HL-60 (cell line): ENCODE measurements at regions not wholly inside any gene's neighbourhood (a gene's known extent, or its start where the extent isn't known, plus 50 kb on each side); places are given as distances from the start of the nearest gene placed in this dataset.
"Not testable (repeated sequence)": the region's sequence is repeated elsewhere in the genome, so short reads cannot be mapped to it uniquely, and the experiment has no call there.

Experiments
- DNase-seq, 2 experiments: peaks; one replicate each; pipeline ENCODE4 v3.0.0-alpha.2; 2010 to 2020; ENCODE audit warnings: low read depth in 1 of 2, low spot score in 1 of 2
- H3K27ac ChIP-seq: fragments of 250-450 bp; sonication (Bioruptor Pico); replicated peaks from 2 replicates; pipeline ENCODE4 v1.5.1; 2020; ENCODE audit warnings: mild to moderate bottlenecking, moderate library complexity
- H3K27me3 ChIP-seq: fragments of 250-450 bp; sonication (Bioruptor Pico); 2 replicates; pipeline ENCODE4 v1.5.1; 2021; ENCODE audit warnings: mild to moderate bottlenecking, moderate library complexity; ENCODE audit not compliant: insufficient read depth, poor library complexity, severe bottlenecking
- H3K4me3 ChIP-seq: replicated peaks from 2 replicates; pipeline ENCODE4 v1.5.1; 2011; ENCODE audit warnings: mild to moderate bottlenecking, control low read depth, low read length; ENCODE audit not compliant: insufficient read depth
- CTCF ChIP-seq: IDR thresholded peaks from one replicate; pipeline ENCODE4 v1.5.1; 2011; ENCODE audit warnings: low read length, control low read depth, inconsistent platforms; ENCODE audit not compliant: insufficient read depth
- GABPA ChIP-seq: IDR thresholded peaks from 2 replicates; pipeline ENCODE4 v1.6.1; 2012; ENCODE audit warnings: low read depth
- POLR2AphosphoS5 ChIP-seq: IDR thresholded peaks from 2 replicates; pipeline ENCODE4 v1.6.1; 2012; ENCODE audit warnings: low read depth
- REST ChIP-seq: IDR thresholded peaks from 2 replicates; pipeline ENCODE4 v1.6.1; 2012; ENCODE audit warnings: low read depth; ENCODE audit not compliant: insufficient replicate concordance
- SPI1 ChIP-seq: IDR thresholded peaks from 2 replicates; pipeline ENCODE4 v1.6.1; 2012; ENCODE audit warnings: low read depth, mild to moderate bottlenecking, borderline replicate concordance

- H3K27me3 ChIP-seq = no peaks in the 10 kb centered on the region
- H3K27ac ChIP-seq = no peak overlapping the region
- no peak for DNase-seq
- H3K4me3 ChIP-seq = no peak overlapping the region
- TF ChIP-seq SPI1 (no peak), POLR2AphosphoS5 (no peak), CTCF (no peak), GABPA (no peak), REST (no peak)
These were observed 82.9 kb upstream of the SOX21 start for GRCh38 chr13:94795292-94795691.

- not testable (repeated sequence) for H3K4me3 ChIP-seq, H3K27me3 ChIP-seq, DNase-seq, H3K27ac ChIP-seq
These were observed 73.9 kb upstream of the SOX21 start for GRCh38 chr13:94786246-94786645.

GRCh38 chr13:94784066-94784465 lies 71.7 kb upstream of the SOX21 start:
- no peak for TF ChIP-seq POLR2AphosphoS5
- no peak for TF ChIP-seq GABPA
- TF ChIP-seq CTCF = no peak
- no peak for TF ChIP-seq REST
- no peak for TF ChIP-seq SPI1
- H3K4me3 ChIP-seq = no peak overlapping the region
- H3K27me3 ChIP-seq = no peaks in the 10 kb centered on the region
- no peak overlapping the region for H3K27ac ChIP-seq
- no peak for DNase-seq

- H3K4me3 ChIP-seq = no peak overlapping the region
- H3K27ac ChIP-seq = no peak overlapping the region
- DNase-seq = no peak
- no peak for TF ChIP-seq SPI1
- no peak for TF ChIP-seq POLR2AphosphoS5
- no peak for TF ChIP-seq CTCF
- no peak for TF ChIP-seq GABPA
- H3K27me3 ChIP-seq = no peaks in the 10 kb centered on the region
These were observed 71.1 kb upstream of the SOX21 start for GRCh38 chr13:94783489-94783888.
